ENCODE measurements at regions not wholly inside any gene's neighbourhood (a gene's known extent, or its start where the extent isn't known, plus 50 kb on each side); places are given as distances from the start of the nearest gene placed in this dataset.

DNA sequence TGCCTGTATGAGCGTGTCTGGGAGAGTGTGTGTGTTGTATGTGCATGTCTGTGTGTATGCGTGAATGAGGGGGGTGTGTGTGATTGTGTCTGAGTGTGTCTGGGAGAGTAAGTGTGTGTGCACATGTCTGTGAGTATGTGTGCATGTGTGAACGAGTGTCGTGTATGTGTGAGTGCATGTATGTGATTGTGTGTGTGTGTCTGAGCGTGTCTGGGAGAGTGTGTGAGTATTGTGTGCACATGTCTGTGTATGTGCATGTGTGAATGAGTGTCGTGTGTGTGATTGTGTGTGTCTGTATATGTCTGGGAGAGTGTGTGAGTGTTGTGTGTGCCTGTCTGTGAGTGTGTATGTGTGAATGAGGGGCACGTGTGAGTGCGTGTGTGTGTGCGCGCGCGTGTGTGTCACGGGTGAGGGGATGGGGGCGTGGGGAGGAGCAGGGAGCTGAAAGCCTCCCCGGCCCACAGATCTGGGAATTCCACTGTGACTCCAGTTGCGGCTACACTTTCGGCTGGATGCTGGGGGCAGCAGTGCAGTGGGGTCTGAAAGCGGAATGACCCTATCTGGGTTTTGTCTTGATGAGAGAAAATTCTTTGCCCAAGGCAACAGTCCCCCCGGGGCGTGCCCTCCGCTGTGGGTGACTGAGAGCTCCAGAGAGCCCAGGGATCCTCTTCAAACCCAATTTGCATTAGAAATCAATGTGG, 138.1 kb upstream of the MED13L start:
- Histone ChIP-seq H3K4me1 (ENCODE audit: control insufficient read depth, insufficient read depth, low read length) (no peaks in the 10 kb centered on the region), H3K36me3 (ENCODE audit: control insufficient read depth in 2 of 2, insufficient read depth in 1 of 2, low read length in 2 of 2) (no peaks in the 10 kb centered on the region), H3K9me3 (ENCODE audit: control insufficient read depth, insufficient read depth, low read depth, low read length) (no peaks in the 10 kb centered on the region), H3K4me3 (ENCODE audit: low read depth, low read length) (no peak overlapping the region), H3K27ac (ENCODE audit: extremely low read depth, low read depth, low read length) (no peak overlapping the region)
- POLR2A ChIA-PET = no interaction called here
- CTCF ChIA-PET = interaction anchor here (0.7 kb wide), 2 partner anchors 19 to 174 kb away, joined by 3 read pairs; no protein-coding TSS in a partner anchor
- TF ChIP-seq SP3 (tag by site-specific recombination; IDR thresholded peaks at IDR 0.05) (no peak), ZNF544 (tag by site-specific recombination; IDR thresholded peaks at IDR 0.05) (no peak), ZNF239 (tag by site-specific recombination; IDR thresholded peaks at IDR 0.05) (no peak), ATF2 (tag by site-specific recombination; IDR thresholded peaks at IDR 0.05; ENCODE audit: low read depth) (no peak), GLI4 (tag by site-specific recombination; IDR thresholded peaks at IDR 0.05) (no peak), ZNF155 (tag by site-specific recombination; IDR thresholded peaks at IDR 0.05) (no peak), ZNF175 (tag by site-specific recombination; IDR thresholded peaks at IDR 0.05) (no peak), YY2 (tag by site-specific recombination; IDR thresholded peaks at IDR 0.05) (0 out of 2 replicates have a peak, but pooled peaks have one; percentile 5), ZNF423 (tag by site-specific recombination; IDR thresholded peaks at IDR 0.05) (no peak), ZNF629 (tag by site-specific recombination; IDR thresholded peaks at IDR 0.05) (no peak), ZSCAN4 (tag by site-specific recombination; IDR thresholded peaks at IDR 0.05) (peak; percentile 10), ZNF404 (tag by site-specific recombination; IDR thresholded peaks at IDR 0.05) (no peak), ZNF157 (tag by site-specific recombination; IDR thresholded peaks at IDR 0.05) (no peak), ZNF837 (tag by site-specific recombination; IDR thresholded peaks at IDR 0.05) (no peak), ZNF510 (tag by site-specific recombination; IDR thresholded peaks at IDR 0.05; ENCODE audit: insufficient replicate concordance) (no peak), KLF9 (tag by site-specific recombination; IDR thresholded peaks at IDR 0.05; ENCODE audit: low read depth) (no peak), PATZ1 (tag by site-specific recombination; IDR thresholded peaks at IDR 0.05) (no peak), ZXDB (tag by site-specific recombination; IDR thresholded peaks at IDR 0.05) (no peak), ZFHX2 (tag by site-specific recombination; conservative IDR thresholded peaks at IDR 0.05) (0 out of 2 replicates have a peak, but pooled peaks have one; percentile 20), ZNF426 (tag by site-specific recombination; IDR thresholded peaks at IDR 0.05) (no peak), ZNF394 (tag by site-specific recombination; IDR thresholded peaks at IDR 0.05; ENCODE audit: borderline replicate concordance) (no peak), KLF16 (tag by site-specific recombination; IDR thresholded peaks at IDR 0.05) (no peak), ZNF449 (tag by site-specific recombination; IDR thresholded peaks at IDR 0.05) (no peak)
- TF ChIP-seq, protein P1, sequence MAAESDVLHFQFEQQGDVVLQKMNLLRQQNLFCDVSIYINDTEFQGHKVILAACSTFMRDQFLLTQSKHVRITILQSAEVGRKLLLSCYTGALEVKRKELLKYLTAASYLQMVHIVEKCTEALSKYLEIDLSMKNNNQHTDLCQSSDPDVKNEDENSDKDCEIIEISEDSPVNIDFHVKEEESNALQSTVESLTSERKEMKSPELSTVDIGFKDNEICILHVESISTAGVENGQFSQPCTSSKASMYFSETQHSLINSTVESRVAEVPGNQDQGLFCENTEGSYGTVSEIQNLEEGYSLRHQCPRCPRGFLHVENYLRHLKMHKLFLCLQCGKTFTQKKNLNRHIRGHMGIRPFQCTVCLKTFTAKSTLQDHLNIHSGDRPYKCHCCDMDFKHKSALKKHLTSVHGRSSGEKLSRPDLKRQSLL (tag by site-specific recombination; IDR thresholded peaks at IDR 0.05) = no peak
- TF ChIP-seq, protein P2, sequence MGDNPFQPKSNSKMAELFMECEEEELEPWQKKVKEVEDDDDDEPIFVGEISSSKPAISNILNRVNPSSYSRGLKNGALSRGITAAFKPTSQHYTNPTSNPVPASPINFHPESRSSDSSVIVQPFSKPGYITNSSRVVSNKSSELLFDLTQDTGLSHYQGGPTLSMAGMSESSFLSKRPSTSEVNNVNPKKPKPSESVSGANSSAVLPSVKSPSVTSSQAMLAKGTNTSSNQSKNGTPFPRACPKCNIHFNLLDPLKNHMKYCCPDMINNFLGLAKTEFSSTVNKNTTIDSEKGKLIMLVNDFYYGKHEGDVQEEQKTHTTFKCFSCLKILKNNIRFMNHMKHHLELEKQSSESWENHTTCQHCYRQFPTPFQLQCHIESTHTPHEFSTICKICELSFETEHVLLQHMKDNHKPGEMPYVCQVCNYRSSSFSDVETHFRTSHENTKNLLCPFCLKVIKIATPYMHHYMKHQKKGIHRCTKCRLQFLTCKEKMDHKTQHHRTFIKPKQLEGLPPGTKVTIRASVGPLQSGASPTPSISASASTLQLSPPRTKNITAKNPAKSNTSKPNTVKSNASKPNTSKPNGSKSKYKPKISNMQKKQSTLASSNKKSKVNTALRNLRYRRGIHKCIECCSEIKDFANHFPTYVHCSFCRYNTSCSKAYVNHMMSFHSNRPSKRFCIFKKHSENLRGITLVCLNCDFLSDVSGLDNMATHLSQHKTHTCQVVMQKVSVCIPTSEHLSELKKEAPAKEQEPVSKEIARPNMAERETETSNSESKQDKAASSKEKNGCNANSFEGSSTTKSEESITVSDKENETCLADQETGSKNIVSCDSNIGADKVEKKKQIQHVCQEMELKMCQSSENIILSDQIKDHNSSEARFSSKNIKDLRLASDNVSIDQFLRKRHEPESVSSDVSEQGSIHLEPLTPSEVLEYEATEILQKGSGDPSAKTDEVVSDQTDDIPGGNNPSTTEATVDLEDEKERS (tag by site-specific recombination; IDR thresholded peaks at IDR 0.05) = no peak
- TF ChIP-seq, protein P3, sequence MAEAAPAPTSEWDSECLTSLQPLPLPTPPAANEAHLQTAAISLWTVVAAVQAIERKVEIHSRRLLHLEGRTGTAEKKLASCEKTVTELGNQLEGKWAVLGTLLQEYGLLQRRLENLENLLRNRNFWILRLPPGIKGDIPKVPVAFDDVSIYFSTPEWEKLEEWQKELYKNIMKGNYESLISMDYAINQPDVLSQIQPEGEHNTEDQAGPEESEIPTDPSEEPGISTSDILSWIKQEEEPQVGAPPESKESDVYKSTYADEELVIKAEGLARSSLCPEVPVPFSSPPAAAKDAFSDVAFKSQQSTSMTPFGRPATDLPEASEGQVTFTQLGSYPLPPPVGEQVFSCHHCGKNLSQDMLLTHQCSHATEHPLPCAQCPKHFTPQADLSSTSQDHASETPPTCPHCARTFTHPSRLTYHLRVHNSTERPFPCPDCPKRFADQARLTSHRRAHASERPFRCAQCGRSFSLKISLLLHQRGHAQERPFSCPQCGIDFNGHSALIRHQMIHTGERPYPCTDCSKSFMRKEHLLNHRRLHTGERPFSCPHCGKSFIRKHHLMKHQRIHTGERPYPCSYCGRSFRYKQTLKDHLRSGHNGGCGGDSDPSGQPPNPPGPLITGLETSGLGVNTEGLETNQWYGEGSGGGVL (tag by site-specific recombination; IDR thresholded peaks at IDR 0.05) = peak; percentile 23; the same call in 1 of the 2 replicates
